NCI-H2227 treated with DMSO at 0.1 percent for 48 hours (cell line): ENCODE measurements at regions not wholly inside any gene's neighbourhood (a gene's known extent, or its start where the extent isn't known, plus 50 kb on each side); places are given as distances from the start of the nearest gene placed in this dataset.

ENCODE experiments used
- DNase-seq: peaks from one replicate; lab custom pipeline; 2025; lab: John Stamatoyannopoulos, UW

DNA sequence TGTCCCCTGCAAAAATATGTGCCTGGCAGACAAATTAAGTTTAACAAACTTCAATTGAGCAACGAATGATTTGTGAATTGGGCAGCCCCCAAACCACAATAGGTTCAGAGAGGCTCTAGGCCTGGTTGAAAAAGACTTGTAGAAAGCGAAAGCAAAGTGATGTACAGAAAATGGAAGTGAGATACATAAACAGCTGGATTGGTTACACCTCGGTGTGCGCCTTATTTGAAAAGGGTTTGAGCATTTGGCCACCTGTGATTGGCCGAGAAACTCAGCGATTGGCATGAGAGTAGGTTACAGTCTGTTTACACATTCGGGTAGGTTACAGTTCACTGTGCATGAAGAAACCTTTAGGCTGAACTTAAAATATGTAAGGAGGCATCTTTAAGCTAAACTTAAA lies 136.9 kb downstream of the CD83 start:
- no peak for DNase-seq

GRCh38 chr6:14255916-14256315 lies 138.3 kb downstream of the CD83 start:
- DNase-seq, result no peak

DNA sequence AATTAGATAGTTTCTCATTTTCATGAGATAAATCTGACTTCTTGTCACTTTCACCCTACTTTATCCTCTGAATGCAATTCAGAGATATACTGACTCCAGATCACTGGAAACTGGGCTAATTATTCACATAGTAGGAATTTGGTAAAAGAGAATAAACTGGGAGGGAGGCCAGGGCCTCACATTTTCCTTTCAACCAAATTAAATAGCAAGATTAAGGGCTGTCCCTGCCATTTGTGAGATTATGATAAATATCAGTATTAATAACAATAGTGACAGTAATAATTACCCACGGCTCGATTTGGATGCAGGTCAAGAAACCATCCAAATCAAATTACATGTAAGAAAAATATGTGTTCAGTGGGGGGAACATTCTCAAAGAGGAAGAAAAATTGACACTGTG lies 140.5 kb downstream of the CD83 start:
- no peak for DNase-seq

DNA sequence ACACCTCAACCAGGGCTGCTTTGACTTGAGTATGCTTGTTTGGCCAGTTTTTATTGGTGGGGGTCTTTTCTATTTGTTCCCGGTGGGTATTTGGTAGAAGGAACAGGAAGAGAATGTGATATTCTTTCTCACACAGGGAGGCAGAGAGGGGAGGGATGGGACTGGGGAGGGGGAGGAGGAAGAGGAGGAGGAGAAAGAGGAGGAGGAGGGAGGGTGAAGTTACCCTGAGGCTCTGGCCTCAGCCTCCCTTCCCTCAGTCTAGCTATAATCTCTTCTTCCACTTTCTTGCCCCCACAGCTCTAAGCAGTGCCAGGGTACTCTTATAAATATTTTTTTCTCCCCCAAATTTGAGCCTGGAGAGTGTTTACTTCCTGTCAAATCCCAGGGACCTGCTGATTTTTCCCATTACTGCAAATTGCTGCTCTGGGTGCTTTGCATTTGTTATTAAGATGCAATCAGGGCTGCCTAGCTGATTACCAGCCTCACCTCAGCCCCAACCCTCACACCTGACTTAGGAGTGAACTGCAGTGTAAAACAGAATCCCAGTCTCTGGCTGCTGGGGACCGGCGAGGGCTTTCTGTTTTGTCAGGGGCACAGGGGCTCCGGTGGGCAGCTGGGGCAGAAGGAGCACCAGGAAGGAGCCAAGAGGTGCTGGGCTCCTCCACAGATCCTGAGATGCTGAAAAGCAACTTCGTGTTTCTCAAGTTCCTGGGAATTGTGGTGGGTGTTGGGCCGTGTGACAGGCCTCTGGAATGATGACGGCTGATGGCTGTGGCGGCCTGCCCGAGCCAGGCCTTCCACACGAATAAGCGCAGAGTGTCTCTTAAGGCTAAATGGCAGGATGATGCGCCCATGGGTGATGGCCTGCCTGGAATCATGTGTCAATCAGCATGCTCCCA lies 141.4 kb downstream of the CD83 start:
- DNase-seq, result no peak

GRCh38 chr6:14259594-14260152 lies 142.1 kb downstream of the CD83 start:
- DNase-seq, result no peak

- no peak for DNase-seq
These were observed 143.3 kb downstream of the CD83 start for GRCh38 chr6:14260839-14261238.

DNA sequence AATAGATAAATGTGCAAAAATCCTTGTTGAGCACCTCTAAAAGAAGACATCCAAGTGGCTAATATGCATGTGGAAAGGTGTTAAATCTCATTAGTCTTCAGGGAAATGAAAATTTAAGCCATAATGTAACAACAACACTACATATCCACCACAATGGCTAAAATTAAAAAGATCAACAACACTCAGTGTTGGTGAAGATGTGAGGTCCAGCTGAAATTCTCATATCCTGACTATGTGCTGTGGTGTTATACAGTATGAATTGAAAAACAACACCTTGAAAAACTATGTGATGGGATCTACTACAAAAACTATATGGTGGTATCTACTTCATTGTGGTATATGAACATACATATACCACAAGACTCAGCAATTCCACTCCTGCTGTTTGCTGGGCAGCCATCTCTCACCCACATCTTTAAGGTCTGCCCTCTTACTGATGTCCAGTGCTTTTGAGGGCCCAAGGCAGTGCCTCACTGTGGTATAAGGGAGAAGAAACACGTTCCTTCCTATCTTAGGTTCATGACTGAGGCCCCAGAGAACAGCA lies 146.4 kb downstream of the CD83 start:
- DNase-seq, result no peak

GRCh38 chr6:14265049-14266021 lies 147.8 kb downstream of the CD83 start:
- DNase-seq, result no peak

DNA sequence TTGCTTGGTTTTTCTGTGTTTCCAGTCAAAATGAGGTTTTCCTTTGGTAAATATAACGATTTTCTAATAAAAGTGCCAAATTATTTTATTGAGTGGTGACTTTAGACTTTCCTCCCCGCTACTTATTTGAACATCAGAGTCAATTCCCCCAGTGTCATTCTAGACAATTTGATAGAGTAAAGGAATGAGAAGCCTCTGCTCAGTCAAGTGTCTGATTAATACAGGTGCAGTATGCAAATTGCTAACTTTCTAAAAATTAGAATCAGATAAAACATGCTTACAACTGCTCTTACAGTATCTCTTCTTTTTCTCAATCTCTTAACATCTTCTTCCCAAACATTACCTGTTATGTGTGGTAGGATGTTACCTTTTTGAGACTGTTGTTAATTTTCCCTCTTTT lies 148.7 kb downstream of the CD83 start:
- no peak for DNase-seq

DNA sequence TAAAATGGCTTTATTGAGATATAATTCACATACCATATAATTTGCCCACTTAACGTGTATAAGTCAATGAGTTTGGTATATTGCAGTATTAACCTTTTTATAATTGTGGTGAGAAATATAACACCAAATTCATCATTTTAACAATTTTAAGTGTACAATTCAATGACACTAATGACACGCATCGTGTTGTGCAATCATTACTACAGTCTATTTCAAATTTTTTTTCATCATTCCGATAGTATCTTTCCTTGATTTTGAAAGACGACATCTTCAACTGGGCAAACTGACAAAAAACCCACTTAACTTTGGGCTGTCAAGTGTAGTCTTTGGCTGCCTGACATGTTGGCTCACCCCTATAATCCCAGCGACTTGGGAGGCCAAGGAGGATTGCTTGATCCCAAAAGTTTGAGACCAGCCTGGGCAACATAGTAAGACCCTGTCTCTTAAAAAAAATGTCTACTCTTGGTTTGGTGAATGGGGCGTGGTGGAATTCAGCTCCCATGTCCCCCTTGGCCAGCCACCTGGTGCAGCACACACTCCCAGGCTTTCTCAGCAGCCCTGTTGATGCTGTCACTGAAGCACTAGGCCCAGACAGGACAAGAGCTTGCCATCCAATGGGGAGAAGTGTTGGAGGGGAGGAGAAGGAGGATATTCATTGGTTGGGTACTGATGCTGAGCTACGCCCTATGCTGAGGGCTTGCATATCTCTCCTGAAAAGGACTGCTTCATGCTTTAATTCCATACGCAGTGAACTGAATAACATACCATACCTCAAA lies 150.5 kb downstream of the CD83 start:
- no peak for DNase-seq

GRCh38 chr6:14269436-14269835 lies 151.9 kb downstream of the CD83 start:
- DNase-seq, result no peak

GRCh38 chr6:14270142-14270893 lies 152.7 kb downstream of the CD83 start:
- no peak for DNase-seq

DNA sequence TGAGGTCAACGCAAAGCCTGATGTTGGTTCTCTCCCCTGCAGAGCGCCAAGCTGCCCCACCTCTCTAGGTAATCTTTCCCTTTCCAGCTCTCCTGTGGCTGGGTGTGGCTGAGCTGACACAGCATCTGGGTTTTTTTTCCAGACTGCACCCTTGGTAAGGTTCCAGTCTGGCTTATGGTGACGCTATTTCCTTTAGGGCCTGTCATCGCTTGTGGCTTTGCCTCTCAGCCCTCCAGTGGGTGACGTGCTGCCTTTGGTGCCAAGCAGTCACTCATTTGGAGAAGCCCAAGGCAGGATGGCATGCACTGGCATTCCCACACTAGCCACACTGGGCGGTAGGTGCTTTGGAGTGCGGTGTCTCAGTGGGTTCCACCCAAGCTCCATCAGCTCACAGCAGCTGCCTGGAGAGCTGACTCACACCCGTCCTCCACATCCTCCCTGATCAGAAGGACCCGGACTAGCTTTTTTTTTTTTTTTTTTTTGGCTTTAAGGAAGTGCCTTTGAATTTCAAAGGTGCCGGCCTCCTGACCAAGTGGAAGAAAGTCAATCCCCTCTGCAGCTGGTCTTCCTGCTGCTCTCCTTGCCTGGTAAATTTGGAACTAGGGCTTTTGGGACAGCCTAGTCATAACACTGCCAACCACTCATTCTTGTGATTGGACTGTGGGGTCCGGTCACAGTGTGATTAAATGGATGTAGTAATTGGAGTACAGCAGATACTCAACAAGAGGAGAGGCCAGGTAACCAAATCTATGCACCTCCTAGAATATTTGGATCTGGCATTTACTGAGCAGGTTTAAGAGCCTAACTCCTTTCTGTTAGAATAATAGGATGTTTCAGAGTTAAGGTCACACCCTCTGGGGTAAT lies 153.6 kb downstream of the CD83 start:
- DNase-seq, result no peak

- DNase-seq, result no peak
These were observed 154.5 kb downstream of the CD83 start for GRCh38 chr6:14271789-14272736.

DNA sequence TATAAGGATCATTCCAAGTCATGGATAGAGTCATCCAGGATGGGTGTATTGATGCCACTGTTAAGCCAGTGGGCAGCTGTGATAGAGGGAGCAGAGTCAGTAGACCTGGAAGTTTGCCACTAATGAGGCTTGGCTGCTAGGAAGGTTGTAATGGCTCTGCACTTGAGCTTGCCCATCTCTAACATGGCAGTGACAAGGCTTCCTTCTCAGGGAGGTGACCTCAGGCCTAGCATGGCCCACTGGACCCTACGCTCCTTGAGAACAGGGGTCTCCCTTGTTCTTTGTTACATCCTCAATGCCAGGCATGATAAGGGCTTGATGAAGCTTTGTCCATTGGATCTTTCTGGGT lies 155.1 kb downstream of the CD83 start:
- DNase-seq, result no peak

GRCh38 chr6:14273191-14273590 lies 155.6 kb downstream of the CD83 start:
- no peak for DNase-seq

DNA sequence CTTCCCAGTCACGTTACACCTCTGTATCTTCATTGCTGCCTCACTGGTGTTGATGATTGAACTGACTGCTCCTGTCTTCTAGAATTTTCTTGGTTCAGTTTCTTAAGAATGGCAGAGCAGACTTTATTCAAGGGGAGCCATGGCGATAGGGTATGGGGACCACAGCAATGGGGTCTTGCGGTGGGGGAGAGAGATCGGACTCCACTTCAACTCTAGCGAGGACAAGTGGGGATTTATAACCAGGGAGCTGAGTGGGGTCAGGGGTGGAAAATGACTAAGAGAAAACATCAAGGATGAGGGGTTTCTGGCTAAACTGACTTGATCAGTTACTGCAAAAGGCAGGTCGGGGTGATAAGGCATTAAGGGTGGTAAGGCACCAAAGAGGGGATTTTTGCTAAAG lies 156.4 kb downstream of the CD83 start:
- no peak for DNase-seq
